Stimulated activated naive CD4-positive, alpha-beta T cell treated with Interleukin-2 at 50 U/mL for 16 hours (primary cell): ENCODE measurements at regions not wholly inside any gene's neighbourhood (a gene's known extent, or its start where the extent isn't known, plus 50 kb on each side); places are given as distances from the start of the nearest gene placed in this dataset.
"Not testable (repeated sequence)": the region's sequence is repeated elsewhere in the genome, so short reads cannot be mapped to it uniquely, and the experiment has no call there.

Experiments
- DNase-seq: peaks from one replicate; lab custom pipeline; 2025; lab: John Stamatoyannopoulos, UW

- DNase-seq, result not testable (repeated sequence)
These were observed 430.9 kb upstream of the TBL1XR1 start for GRCh38 chr3:177628095-177628719.

- DNase-seq, result no peak
These were observed 432.0 kb upstream of the TBL1XR1 start for GRCh38 chr3:177629276-177629675.

- DNase-seq, result no peak
These were observed 436.5 kb upstream of the TBL1XR1 start for GRCh38 chr3:177633671-177634207.

GRCh38 chr3:177635601-177636106 is 438.4 kb upstream of the TBL1XR1 start:
- not testable (repeated sequence) for DNase-seq

- DNase-seq, result no peak
These were observed 443.2 kb upstream of the TBL1XR1 start for GRCh38 chr3:177640319-177640965.

- DNase-seq, result no peak
These were observed 443.9 kb upstream of the TBL1XR1 start for GRCh38 chr3:177641206-177641605.

GRCh38 chr3:177642042-177642803 is 444.9 kb upstream of the TBL1XR1 start:
- no peak for DNase-seq

- DNase-seq, result no peak
These were observed 445.5 kb upstream of the TBL1XR1 start for GRCh38 chr3:177642804-177643125.

GRCh38 chr3:177646749-177647148 is 449.5 kb upstream of the TBL1XR1 start:
- DNase-seq, result no peak

- no peak for DNase-seq
These were observed 450.1 kb upstream of the TBL1XR1 start for GRCh38 chr3:177647341-177647740.

GRCh38 chr3:177647876-177648275 is 450.6 kb upstream of the TBL1XR1 start:
- DNase-seq, result no peak

GRCh38 chr3:177652556-177653291 is 455.4 kb upstream of the TBL1XR1 start:
- DNase-seq, result no peak

GRCh38 chr3:177657243-177657642 is 460.0 kb upstream of the TBL1XR1 start:
- no peak for DNase-seq

- DNase-seq, result no peak
These were observed 461.1 kb upstream of the TBL1XR1 start for GRCh38 chr3:177658354-177658753.

- not testable (repeated sequence) for DNase-seq
These were observed 467.3 kb upstream of the TBL1XR1 start for GRCh38 chr3:177664380-177665103.

- DNase-seq, result no peak
These were observed 468.0 kb upstream of the TBL1XR1 start for GRCh38 chr3:177665122-177665808.

- no peak for DNase-seq
These were observed 475.1 kb upstream of the TBL1XR1 start for GRCh38 chr3:177672252-177672911.

GRCh38 chr3:177673112-177673914 is 476.0 kb upstream of the TBL1XR1 start:
- no peak for DNase-seq

GRCh38 chr3:177674186-177674585 is 476.9 kb upstream of the TBL1XR1 start:
- DNase-seq, result no peak
